ENCODE measurements at regions not wholly inside any gene's neighbourhood (a gene's known extent, or its start where the extent isn't known, plus 50 kb on each side); places are given as distances from the start of the nearest gene placed in this dataset.

GRCh38 chr2:126536605-126537200 lies 119.3 kb upstream of the GYPC start:
- Histone ChIP-seq H3K36me3 (ENCODE audit: insufficient read depth, low read length, poor library complexity, severe bottlenecking) (no peaks in the 10 kb centered on the region), H3K9me3 (ENCODE audit: low read depth, low read length, poor library complexity, severe bottlenecking) (no peaks in the 10 kb centered on the region), H3K4me1 (ENCODE audit: insufficient read depth, low read length, poor library complexity, severe bottlenecking) (no peaks in the 10 kb centered on the region), H3K27me3 (replicated peaks; ENCODE audit: insufficient read depth, low read depth, low read length, poor library complexity) (no peaks in the 10 kb centered on the region), H3K4me3 (ENCODE audit: low read depth, low read length, poor library complexity, severe bottlenecking) (no peak overlapping the region), H3K27ac (ENCODE audit: low read depth, low read length, poor library complexity, severe bottlenecking) (no peak overlapping the region)
- TF ChIP-seq EZH2 (IDR thresholded peaks at IDR 0.05; ENCODE audit: borderline replicate concordance, low read depth, low read length, poor library complexity, severe bottlenecking), result no peak
- TF ChIP-seq, protein P1, sequence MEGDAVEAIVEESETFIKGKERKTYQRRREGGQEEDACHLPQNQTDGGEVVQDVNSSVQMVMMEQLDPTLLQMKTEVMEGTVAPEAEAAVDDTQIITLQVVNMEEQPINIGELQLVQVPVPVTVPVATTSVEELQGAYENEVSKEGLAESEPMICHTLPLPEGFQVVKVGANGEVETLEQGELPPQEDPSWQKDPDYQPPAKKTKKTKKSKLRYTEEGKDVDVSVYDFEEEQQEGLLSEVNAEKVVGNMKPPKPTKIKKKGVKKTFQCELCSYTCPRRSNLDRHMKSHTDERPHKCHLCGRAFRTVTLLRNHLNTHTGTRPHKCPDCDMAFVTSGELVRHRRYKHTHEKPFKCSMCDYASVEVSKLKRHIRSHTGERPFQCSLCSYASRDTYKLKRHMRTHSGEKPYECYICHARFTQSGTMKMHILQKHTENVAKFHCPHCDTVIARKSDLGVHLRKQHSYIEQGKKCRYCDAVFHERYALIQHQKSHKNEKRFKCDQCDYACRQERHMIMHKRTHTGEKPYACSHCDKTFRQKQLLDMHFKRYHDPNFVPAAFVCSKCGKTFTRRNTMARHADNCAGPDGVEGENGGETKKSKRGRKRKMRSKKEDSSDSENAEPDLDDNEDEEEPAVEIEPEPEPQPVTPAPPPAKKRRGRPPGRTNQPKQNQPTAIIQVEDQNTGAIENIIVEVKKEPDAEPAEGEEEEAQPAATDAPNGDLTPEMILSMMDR (conservative IDR thresholded peaks at IDR 0.05; ENCODE audit: low read depth, low read length), result no peak
- ChIA-PET POLR2A (ENCODE audit: low non-redundant PET) (no interaction called here), CTCF (no interaction called here)
- no TSS peak for BruUV-seq (replicated peaks)
- no peak for DNase-seq (ENCODE audit: low spot score)
- intact Hi-C loops (cut with micrococcal nuclease; ENCODE audit: unreplicated experiment), result no loop called here

DNA sequence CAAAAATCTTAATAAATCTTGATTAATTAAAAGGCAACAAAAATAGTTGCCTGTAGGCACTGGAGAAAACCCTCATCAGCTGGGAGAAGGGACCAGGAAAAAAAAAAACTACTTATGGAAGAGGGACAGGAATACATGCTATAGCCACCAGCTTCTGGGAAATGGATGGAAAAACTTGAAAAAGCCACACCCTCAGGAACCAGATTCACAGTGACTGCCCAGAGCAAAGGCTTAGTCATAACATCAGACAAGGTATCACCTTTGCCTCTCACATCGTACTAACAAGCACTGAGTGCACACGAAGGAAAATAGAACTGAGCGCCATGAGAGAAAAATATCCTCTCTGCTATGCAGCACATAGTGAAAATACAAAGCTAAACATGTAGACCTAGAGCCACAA lies 116.9 kb upstream of the GYPC start:
- Histone ChIP-seq H3K36me3 (ENCODE audit: insufficient read depth, low read length, poor library complexity, severe bottlenecking) (no peaks in the 10 kb centered on the region), H3K27ac (ENCODE audit: low read depth, low read length, poor library complexity, severe bottlenecking) (no peak overlapping the region), H3K4me1 (ENCODE audit: insufficient read depth, low read length, poor library complexity, severe bottlenecking) (no peaks in the 10 kb centered on the region), H3K9me3 (ENCODE audit: low read depth, low read length, poor library complexity, severe bottlenecking) (peaks cover 11% of the 10 kb centered on the region), H3K27me3 (replicated peaks; ENCODE audit: insufficient read depth, low read depth, low read length, poor library complexity) (no peaks in the 10 kb centered on the region), H3K4me3 (ENCODE audit: low read depth, low read length, poor library complexity, severe bottlenecking) (no peak overlapping the region)
- BruUV-seq (replicated peaks), result no TSS peak
- CTCF ChIA-PET, result no interaction called here
- no peak for DNase-seq (ENCODE audit: low spot score)
- no peak for TF ChIP-seq EZH2 (IDR thresholded peaks at IDR 0.05; ENCODE audit: borderline replicate concordance, low read depth, low read length, poor library complexity, severe bottlenecking)
- TF ChIP-seq, protein P1 (conservative IDR thresholded peaks at IDR 0.05; ENCODE audit: low read depth, low read length), result no peak
- POLR2A ChIA-PET (ENCODE audit: low non-redundant PET), result interaction anchor here (0.5 kb wide), 1 partner anchor 208 kb away, joined by 3 read pairs; no protein-coding TSS in a partner anchor
- intact Hi-C loops (cut with micrococcal nuclease; ENCODE audit: unreplicated experiment), result no loop called here

DNA sequence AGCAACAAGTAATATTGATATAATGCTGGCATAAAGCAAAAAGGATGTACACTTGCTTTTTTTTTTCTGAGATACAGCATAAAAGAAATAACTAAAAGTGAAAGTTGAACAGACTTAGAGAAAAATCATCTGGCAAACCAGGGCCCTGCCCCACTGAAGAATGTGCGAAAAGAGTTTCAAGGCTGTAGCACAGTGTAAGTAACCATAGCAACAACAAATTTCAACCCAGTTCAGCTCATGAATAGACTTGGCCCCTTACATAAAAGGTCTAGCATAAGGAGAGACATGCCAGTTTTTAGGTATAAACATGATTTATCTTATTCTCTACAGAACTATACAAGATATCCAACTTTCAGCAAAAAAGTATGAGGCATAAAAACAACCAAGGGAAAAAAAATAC lies 113.7 kb upstream of the GYPC start:
- intact Hi-C loops (cut with micrococcal nuclease; ENCODE audit: unreplicated experiment), result no loop called here
- peaks cover 11% of the 10 kb centered on the region for H3K9me3 ChIP-seq (ENCODE audit: low read depth, low read length, poor library complexity, severe bottlenecking)
- no TSS peak for BruUV-seq (replicated peaks)
- no peak overlapping the region for H3K4me3 ChIP-seq (ENCODE audit: low read depth, low read length, poor library complexity, severe bottlenecking)
- CTCF ChIA-PET, result no interaction called here
- DNase-seq (ENCODE audit: low spot score), result no peak
- H3K36me3 ChIP-seq (ENCODE audit: insufficient read depth, low read length, poor library complexity, severe bottlenecking), result no peaks in the 10 kb centered on the region
- peaks cover 5% of the 10 kb centered on the region for H3K27me3 ChIP-seq (replicated peaks; ENCODE audit: insufficient read depth, low read depth, low read length, poor library complexity)
- no peak for TF ChIP-seq EZH2 (IDR thresholded peaks at IDR 0.05; ENCODE audit: borderline replicate concordance, low read depth, low read length, poor library complexity, severe bottlenecking)
- TF ChIP-seq, protein P1 (conservative IDR thresholded peaks at IDR 0.05; ENCODE audit: low read depth, low read length), result no peak
- no peak overlapping the region for H3K27ac ChIP-seq (ENCODE audit: low read depth, low read length, poor library complexity, severe bottlenecking)
- no peaks in the 10 kb centered on the region for H3K4me1 ChIP-seq (ENCODE audit: insufficient read depth, low read length, poor library complexity, severe bottlenecking)
- POLR2A ChIA-PET (ENCODE audit: low non-redundant PET), result no interaction called here
